ENCODE measurements at regions not wholly inside any gene's neighbourhood (a gene's known extent, or its start where the extent isn't known, plus 50 kb on each side); places are given as distances from the start of the nearest gene placed in this dataset.

DNA sequence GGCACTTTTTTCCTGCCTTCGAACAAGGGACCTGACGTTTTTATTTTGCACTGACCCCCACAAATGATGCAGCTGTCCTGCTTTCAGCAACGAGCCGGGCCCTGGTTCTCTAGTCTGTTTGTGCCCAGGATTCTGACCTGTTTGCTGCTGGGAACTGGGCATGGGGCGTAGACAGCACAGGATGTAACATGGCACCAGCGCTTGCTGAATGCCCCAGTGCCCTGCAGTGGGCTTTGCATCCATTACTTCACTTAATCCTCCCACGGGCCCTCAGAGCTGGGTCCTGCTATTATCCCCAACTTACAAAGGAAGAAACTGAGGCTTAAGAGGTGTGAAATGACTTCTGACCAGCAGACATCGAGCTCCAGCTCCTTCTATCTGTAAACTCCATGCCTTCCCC, 80.4 kb upstream of the PMEPA1 start:
- no peaks in the 10 kb centered on the region for H3F3A ChIP-seq (ENCODE audit: insufficient read depth)
- H3K27ac ChIP-seq (ENCODE audit: low read depth, low read length) = no peak overlapping the region
- no peak overlapping the region for H3K9ac ChIP-seq (ENCODE audit: low read length)
- no peaks in the 10 kb centered on the region for H3K9me2 ChIP-seq (replicated peaks; ENCODE audit: insufficient read depth, low read length)
- no peak overlapping the region for H3K4me2 ChIP-seq (ENCODE audit: low read depth, low read length, poor library complexity, severe bottlenecking)
- no peak for TF ChIP-seq EZH2phosphoT487 (conservative IDR thresholded peaks at IDR 0.05; ENCODE audit: low read length)
- TF ChIP-seq, protein P1, sequence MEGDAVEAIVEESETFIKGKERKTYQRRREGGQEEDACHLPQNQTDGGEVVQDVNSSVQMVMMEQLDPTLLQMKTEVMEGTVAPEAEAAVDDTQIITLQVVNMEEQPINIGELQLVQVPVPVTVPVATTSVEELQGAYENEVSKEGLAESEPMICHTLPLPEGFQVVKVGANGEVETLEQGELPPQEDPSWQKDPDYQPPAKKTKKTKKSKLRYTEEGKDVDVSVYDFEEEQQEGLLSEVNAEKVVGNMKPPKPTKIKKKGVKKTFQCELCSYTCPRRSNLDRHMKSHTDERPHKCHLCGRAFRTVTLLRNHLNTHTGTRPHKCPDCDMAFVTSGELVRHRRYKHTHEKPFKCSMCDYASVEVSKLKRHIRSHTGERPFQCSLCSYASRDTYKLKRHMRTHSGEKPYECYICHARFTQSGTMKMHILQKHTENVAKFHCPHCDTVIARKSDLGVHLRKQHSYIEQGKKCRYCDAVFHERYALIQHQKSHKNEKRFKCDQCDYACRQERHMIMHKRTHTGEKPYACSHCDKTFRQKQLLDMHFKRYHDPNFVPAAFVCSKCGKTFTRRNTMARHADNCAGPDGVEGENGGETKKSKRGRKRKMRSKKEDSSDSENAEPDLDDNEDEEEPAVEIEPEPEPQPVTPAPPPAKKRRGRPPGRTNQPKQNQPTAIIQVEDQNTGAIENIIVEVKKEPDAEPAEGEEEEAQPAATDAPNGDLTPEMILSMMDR (IDR thresholded peaks at IDR 0.05; ENCODE audit: insufficient read depth, low read length, poor library complexity, severe bottlenecking) = no peak
- H3K27me3 ChIP-seq (ENCODE audit: low read length) = no peaks in the 10 kb centered on the region; the same call in 1 of the 2 replicates
- no peaks in the 10 kb centered on the region for H3K36me3 ChIP-seq (ENCODE audit: low read length)
- no peaks in the 10 kb centered on the region for H3K79me2 ChIP-seq (ENCODE audit: insufficient read depth, low read length)
- H4K20me1 ChIP-seq (ENCODE audit: low read depth, low read length) = no peaks in the 10 kb centered on the region
- H2AFZ ChIP-seq (ENCODE audit: low read depth, low read length, severe bottlenecking) = no peak overlapping the region
- no peaks in the 10 kb centered on the region for H3K9me3 ChIP-seq (ENCODE audit: insufficient read depth, low read length)
- no peak overlapping the region for H3K4me3 ChIP-seq (ENCODE audit: insufficient read depth, low read length, poor library complexity, severe bottlenecking)

GRCh38 chr20:57788936-57789613, 79.3 kb upstream of the PMEPA1 start:
- no peaks in the 10 kb centered on the region for H4K20me1 ChIP-seq (ENCODE audit: low read depth, low read length)
- no peaks in the 10 kb centered on the region for H3F3A ChIP-seq (ENCODE audit: insufficient read depth)
- H3K36me3 ChIP-seq (ENCODE audit: low read length) = no peaks in the 10 kb centered on the region
- H2AFZ ChIP-seq (ENCODE audit: low read depth, low read length, severe bottlenecking) = no peak overlapping the region
- no peak overlapping the region for H3K27ac ChIP-seq (ENCODE audit: low read depth, low read length)
- no peak overlapping the region for H3K9ac ChIP-seq (ENCODE audit: low read length)
- no peaks in the 10 kb centered on the region for H3K79me2 ChIP-seq (ENCODE audit: insufficient read depth, low read length)
- no peak overlapping the region for H3K4me3 ChIP-seq (ENCODE audit: insufficient read depth, low read length, poor library complexity, severe bottlenecking)
- no peaks in the 10 kb centered on the region for H3K9me2 ChIP-seq (replicated peaks; ENCODE audit: insufficient read depth, low read length)
- no peaks in the 10 kb centered on the region for H3K9me3 ChIP-seq (ENCODE audit: insufficient read depth, low read length)
- no peak overlapping the region for H3K4me2 ChIP-seq (ENCODE audit: low read depth, low read length, poor library complexity, severe bottlenecking)
- no peaks in the 10 kb centered on the region; the same call in 1 of the 2 replicates for H3K27me3 ChIP-seq (ENCODE audit: low read length)
- TF ChIP-seq, protein P1 (IDR thresholded peaks at IDR 0.05; ENCODE audit: insufficient read depth, low read length, poor library complexity, severe bottlenecking) = no peak
- TF ChIP-seq EZH2phosphoT487 (conservative IDR thresholded peaks at IDR 0.05; ENCODE audit: low read length) = no peak

- no peaks in the 10 kb centered on the region for H3K9me2 ChIP-seq (replicated peaks; ENCODE audit: insufficient read depth, low read length)
- no peak overlapping the region for H2AFZ ChIP-seq (ENCODE audit: low read depth, low read length, severe bottlenecking)
- no peaks in the 10 kb centered on the region for H4K20me1 ChIP-seq (ENCODE audit: low read depth, low read length)
- H3K9me3 ChIP-seq (ENCODE audit: insufficient read depth, low read length) = no peaks in the 10 kb centered on the region
- H3K4me2 ChIP-seq (ENCODE audit: low read depth, low read length, poor library complexity, severe bottlenecking) = no peak overlapping the region
- H3K9ac ChIP-seq (ENCODE audit: low read length) = no peak overlapping the region
- H3K27me3 ChIP-seq (ENCODE audit: low read length) = no peaks in the 10 kb centered on the region; the same call in 1 of the 2 replicates
- no peak overlapping the region for H3K27ac ChIP-seq (ENCODE audit: low read depth, low read length)
- H3K4me3 ChIP-seq (ENCODE audit: insufficient read depth, low read length, poor library complexity, severe bottlenecking) = no peak overlapping the region
- no peaks in the 10 kb centered on the region for H3F3A ChIP-seq (ENCODE audit: insufficient read depth)
- TF ChIP-seq, protein P1 (IDR thresholded peaks at IDR 0.05; ENCODE audit: insufficient read depth, low read length, poor library complexity, severe bottlenecking) = no peak
- no peak for TF ChIP-seq EZH2phosphoT487 (conservative IDR thresholded peaks at IDR 0.05; ENCODE audit: low read length)
- H3K79me2 ChIP-seq (ENCODE audit: insufficient read depth, low read length) = no peaks in the 10 kb centered on the region
- H3K36me3 ChIP-seq (ENCODE audit: low read length) = no peaks in the 10 kb centered on the region
Observed at GRCh38 chr20:57787990-57788781, 78.4 kb upstream of the PMEPA1 start.
